ENCODE measurements at regions not wholly inside any gene's neighbourhood (a gene's known extent, or its start where the extent isn't known, plus 50 kb on each side); places are given as distances from the start of the nearest gene placed in this dataset.

DNA sequence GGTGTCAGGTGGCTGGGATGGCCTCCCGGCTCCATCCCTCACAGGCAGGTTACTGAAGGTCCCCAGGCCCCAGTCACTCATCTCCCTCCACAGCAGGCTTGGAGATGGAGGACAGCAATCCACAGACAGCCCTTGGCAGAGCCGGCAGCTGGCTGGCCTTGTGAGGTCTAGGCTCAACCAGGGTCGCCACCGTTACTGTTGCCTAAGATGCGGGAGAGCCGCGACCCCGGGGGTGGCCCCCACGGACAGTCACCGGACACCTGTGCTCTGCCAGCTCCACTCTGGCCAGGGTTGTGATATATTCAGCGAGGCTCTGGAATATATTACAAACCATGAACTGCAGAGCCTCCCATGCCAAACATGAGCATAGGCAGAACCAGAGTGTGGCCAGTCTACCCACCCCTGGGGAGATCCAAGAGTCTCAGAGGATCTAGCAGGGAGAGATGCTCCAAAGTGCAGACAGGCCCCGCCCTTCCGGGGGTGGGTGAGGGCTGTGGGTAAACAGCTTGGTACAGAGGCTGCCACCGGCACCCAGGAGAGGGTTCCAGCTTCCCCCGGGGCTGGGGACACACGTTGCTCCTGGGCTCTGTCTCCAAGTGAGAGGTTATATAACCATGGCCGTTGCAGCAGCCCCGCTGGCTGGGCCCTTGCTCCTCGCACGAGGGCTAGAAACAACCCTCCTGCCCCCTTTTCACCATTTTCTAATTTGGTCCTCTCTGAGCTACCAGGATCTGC, 55.9 kb upstream of the DIO3 start:
- Histone ChIP-seq H3K4me3 (ENCODE audit: low read depth in 2 of 2, low read length in 2 of 2) (no peak overlapping the region), H3K36me3 (ENCODE audit: control insufficient read depth, insufficient read depth, low read length) (no peaks in the 10 kb centered on the region), H3K27me3 (ENCODE audit: control insufficient read depth, insufficient read depth, low read length) (no peaks in the 10 kb centered on the region), H3K4me1 (ENCODE audit: control insufficient read depth, insufficient read depth, low read length) (no peaks in the 10 kb centered on the region), H3K9me3 (ENCODE audit: control insufficient read depth, insufficient read depth, low read depth, low read length) (no peaks in the 10 kb centered on the region), H3K27ac (ENCODE audit: low read length) (no peak overlapping the region)
- TF ChIP-seq SIN3A (IDR thresholded peaks at IDR 0.05; ENCODE audit: borderline replicate concordance, insufficient read depth, low read depth, low read length) (no peak), TCF7L2 (IDR thresholded peaks at IDR 0.05; ENCODE audit: low read depth, low read length) (no peak), REST (IDR thresholded peaks at IDR 0.05; ENCODE audit: insufficient read depth in 1 of 2, low read depth in 2 of 2, low read length in 1 of 2) (no peak), POLR2AphosphoS5 (IDR thresholded peaks at IDR 0.05; ENCODE audit: low read depth, low read length) (no peak)
- TF ChIP-seq, protein P1, sequence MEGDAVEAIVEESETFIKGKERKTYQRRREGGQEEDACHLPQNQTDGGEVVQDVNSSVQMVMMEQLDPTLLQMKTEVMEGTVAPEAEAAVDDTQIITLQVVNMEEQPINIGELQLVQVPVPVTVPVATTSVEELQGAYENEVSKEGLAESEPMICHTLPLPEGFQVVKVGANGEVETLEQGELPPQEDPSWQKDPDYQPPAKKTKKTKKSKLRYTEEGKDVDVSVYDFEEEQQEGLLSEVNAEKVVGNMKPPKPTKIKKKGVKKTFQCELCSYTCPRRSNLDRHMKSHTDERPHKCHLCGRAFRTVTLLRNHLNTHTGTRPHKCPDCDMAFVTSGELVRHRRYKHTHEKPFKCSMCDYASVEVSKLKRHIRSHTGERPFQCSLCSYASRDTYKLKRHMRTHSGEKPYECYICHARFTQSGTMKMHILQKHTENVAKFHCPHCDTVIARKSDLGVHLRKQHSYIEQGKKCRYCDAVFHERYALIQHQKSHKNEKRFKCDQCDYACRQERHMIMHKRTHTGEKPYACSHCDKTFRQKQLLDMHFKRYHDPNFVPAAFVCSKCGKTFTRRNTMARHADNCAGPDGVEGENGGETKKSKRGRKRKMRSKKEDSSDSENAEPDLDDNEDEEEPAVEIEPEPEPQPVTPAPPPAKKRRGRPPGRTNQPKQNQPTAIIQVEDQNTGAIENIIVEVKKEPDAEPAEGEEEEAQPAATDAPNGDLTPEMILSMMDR (IDR thresholded peaks at IDR 0.05): no peak
- intact Hi-C loops (cut with micrococcal nuclease; ENCODE audit: unreplicated experiment) (no loop called here), in situ Hi-C loops (cut with HindIII; ENCODE audit: low pct_unique_long_range_greater_than_20kb, low sequenced_read_pairs) (no loop called here)
- ATAC-seq (no peak), DNase-seq (ENCODE audit: low read depth, low spot score) (no peak)
- ChIA-PET CTCF (no interaction called here), POLR2A (no interaction called here)
- BruUV-seq (replicated peaks): no TSS peak

GRCh38 chr14:101506211-101506925, 54.9 kb upstream of the DIO3 start:
- H3K36me3 ChIP-seq (ENCODE audit: control insufficient read depth, insufficient read depth, low read length): no peaks in the 10 kb centered on the region
- H3K27me3 ChIP-seq (ENCODE audit: control insufficient read depth, insufficient read depth, low read length): no peaks in the 10 kb centered on the region
- intact Hi-C loops (cut with micrococcal nuclease; ENCODE audit: unreplicated experiment): no loop called here
- H3K4me3 ChIP-seq (ENCODE audit: low read depth in 2 of 2, low read length in 2 of 2): no peak overlapping the region
- DNase-seq (ENCODE audit: low read depth, low spot score) (no peak), ATAC-seq (no peak)
- ChIA-PET CTCF (no interaction called here), POLR2A (no interaction called here)
- H3K9me3 ChIP-seq (ENCODE audit: control insufficient read depth, insufficient read depth, low read depth, low read length): no peaks in the 10 kb centered on the region
- H3K4me1 ChIP-seq (ENCODE audit: control insufficient read depth, insufficient read depth, low read length): no peaks in the 10 kb centered on the region
- BruUV-seq (replicated peaks): no TSS peak
- TF ChIP-seq REST (IDR thresholded peaks at IDR 0.05; ENCODE audit: insufficient read depth in 1 of 2, low read depth in 2 of 2, low read length in 1 of 2) (no peak), SIN3A (IDR thresholded peaks at IDR 0.05; ENCODE audit: borderline replicate concordance, insufficient read depth, low read depth, low read length) (no peak), POLR2AphosphoS5 (IDR thresholded peaks at IDR 0.05; ENCODE audit: low read depth, low read length) (no peak), TCF7L2 (IDR thresholded peaks at IDR 0.05; ENCODE audit: low read depth, low read length) (no peak)
- TF ChIP-seq, protein P1 (IDR thresholded peaks at IDR 0.05): no peak
- no peak overlapping the region for H3K27ac ChIP-seq (ENCODE audit: low read length)
- in situ Hi-C loops (cut with HindIII; ENCODE audit: low pct_unique_long_range_greater_than_20kb, low sequenced_read_pairs): no loop called here

Data from Panc1 (cell line).